Activated CD4-positive, alpha-beta T cell treated with anti-CD3 and anti-CD28 coated beads, Interleukin-10, Interleukin-2, amounts not matched to agents 100 ng/mL and 50 ng/mL, durations not matched to agents 16 hours and 8 hours (primary cell): ENCODE measurements at regions not wholly inside any gene's neighbourhood (a gene's known extent, or its start where the extent isn't known, plus 50 kb on each side); places are given as distances from the start of the nearest gene placed in this dataset.
"Not testable (repeated sequence)": the region's sequence is repeated elsewhere in the genome, so short reads cannot be mapped to it uniquely, and the experiment has no call there.

ENCODE experiments used
- DNase-seq: peaks from one replicate; pipeline ENCODE4 v3.0.0-alpha.2; 2020

DNA sequence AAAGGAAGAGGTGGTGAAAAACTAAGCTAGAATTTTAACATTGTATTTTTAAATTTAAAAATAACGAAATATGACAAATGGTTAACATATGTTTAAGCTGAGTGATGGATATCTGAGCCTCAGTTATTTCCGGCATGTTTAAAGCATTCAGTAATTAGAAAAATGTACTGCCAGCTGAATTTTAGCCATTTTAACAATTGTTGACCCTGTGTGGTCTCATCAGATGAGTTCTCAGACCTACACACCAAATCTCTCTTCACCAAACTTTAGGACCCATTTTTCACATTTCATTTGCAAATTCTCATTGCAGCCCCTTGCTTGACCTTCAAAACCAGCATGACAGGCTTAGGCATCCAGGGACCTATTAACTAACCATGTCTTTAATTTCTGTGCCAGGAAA lies 91.5 kb upstream of the RGPD4 start:
- no peak for DNase-seq

DNA sequence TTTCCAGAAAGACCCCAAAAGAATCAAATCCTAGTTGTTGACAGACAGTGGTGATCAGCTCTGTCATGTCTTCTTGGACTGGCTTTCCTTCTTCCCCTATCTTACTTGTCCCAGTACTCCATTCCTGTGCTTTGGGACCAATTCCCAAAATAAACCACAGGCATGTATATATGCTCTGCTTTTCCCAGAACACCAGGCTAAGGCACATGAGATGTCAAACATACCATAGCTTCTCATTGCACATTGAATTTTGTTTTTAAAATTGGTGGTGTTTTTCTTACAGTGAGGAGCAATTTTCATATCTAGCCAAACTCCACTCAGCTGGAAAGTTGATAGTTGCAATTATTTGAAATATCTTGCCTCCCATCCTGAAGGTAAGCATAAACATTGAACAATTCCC lies 88.9 kb upstream of the RGPD4 start:
- DNase-seq = no peak

DNA sequence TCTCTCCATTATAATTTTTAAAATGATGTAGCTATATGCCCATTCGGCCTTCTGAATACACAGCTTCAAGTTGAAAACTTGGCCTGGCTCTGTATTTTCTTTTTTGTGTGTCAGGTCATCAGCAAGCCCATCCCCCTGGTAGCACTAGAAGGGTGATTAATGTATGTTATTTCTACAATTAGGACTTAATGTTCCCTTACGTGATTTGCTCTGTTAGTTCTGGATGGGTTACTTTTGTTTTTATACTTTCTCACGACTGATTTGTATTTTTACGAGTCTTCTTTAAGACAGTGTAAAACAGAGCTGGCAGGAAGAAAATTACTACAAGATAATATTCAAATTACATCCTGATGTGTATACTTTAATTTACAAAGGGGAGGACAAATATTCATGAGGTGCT lies 88.4 kb upstream of the RGPD4 start:
- no peak for DNase-seq

GRCh38 chr2:107740300-107740699 lies 86.4 kb upstream of the RGPD4 start:
- no peak for DNase-seq

DNA sequence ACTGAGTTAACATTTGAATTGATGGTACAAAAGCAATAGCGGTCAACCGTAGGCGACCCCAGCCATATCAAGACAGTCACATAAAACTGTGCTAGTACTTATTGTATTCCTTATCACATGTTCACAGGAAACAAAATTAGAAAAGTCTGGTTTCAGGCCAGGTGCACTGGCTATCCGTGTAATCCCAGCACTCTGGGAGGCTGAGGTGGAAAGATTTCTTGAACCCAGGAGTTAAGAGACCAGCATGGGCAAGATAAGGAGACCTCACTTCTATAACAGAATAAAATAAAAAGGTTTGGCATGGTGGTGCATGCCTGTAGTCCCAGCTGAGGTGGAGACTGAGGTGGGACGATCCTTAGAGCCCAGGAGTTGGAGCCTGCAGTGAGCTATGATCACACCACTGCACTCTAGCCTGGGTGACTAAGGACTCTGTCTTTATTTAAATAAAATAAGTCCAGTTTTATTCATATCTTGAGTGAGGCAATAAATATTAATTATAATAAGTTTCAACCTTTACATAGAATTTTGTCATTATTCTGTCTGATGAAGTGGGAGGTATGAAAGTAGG lies 84.1 kb upstream of the RGPD4 start:
- no peak for DNase-seq

DNA sequence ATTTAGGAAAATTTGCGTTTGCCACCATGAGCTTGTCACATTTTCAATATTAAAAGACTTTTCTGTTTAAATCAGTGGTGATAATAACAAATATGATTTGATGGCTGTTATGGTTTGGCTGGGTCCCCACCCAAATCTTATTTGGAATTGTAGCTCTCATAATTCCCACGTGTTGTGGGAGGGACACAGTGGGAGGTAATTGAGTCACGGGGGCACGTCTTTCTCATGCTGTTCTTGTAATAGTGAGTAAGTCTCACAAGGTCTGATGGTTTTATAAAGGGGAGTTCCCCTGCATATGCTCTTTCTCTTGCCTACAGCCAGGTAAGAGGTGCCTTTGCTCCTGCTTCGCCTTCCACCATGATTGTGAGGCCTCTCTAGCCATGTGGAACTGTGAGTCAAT lies 83.4 kb upstream of the RGPD4 start:
- DNase-seq = no peak

DNA sequence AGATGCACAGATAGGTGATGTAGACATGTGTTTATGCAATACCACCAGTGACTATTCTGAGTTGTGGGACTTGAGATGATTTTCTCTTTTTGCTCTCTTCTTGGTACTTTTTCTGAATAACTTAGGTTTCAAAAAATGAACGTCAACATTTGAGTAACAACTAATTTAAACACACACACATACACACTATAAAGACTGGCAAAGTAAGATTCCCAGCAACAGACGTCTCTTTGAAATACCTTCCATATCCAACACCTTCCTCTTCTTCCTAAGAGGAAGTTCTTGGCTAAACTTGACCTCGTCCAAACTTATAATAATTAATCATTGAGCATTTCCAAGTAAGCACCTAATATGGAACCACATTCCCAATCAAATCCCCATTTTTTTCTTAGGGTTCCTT lies 81.6 kb upstream of the RGPD4 start:
- no peak for DNase-seq

- not testable (repeated sequence) for DNase-seq
Observed at GRCh38 chr2:107746552-107747198, 80.0 kb upstream of the RGPD4 start.

DNA sequence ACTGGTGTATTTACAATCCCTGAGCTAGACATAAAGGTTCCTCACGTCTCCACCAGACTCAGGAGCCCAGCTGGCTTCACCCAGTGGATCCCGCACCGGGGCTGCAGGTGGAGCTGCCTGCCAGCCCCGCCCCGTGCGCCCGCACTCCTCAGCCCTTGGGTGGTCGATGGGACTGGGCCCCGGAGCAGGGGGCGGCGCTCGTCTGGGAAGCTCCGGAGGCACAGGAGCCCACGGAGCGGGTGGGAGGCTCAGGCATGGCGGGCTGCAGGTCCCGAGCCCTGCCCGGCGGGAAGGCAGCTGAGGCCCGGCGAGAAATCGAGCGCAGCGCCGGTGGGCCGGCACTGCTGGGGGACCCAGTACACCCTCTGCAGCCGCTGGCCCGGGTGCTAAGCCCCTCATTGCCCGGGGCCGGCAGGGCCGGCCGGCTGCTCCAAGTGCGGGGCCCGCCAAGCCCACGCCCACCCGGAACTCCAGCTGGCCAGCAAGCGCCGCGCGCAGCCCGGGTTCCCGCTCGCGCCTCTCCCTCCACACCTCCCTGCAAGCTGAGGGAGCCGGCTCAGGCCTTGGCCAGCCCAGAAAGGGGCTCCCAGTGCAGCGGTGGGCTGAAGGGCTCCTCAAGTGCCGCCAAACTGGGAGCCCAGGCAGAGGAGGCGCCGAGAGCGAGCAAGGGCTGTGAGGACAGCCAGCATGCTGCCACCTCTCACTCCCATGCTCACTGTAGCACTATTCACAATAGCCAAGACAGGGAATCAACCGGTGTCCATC lies 79.3 kb upstream of the RGPD4 start:
- not testable (repeated sequence) for DNase-seq

DNA sequence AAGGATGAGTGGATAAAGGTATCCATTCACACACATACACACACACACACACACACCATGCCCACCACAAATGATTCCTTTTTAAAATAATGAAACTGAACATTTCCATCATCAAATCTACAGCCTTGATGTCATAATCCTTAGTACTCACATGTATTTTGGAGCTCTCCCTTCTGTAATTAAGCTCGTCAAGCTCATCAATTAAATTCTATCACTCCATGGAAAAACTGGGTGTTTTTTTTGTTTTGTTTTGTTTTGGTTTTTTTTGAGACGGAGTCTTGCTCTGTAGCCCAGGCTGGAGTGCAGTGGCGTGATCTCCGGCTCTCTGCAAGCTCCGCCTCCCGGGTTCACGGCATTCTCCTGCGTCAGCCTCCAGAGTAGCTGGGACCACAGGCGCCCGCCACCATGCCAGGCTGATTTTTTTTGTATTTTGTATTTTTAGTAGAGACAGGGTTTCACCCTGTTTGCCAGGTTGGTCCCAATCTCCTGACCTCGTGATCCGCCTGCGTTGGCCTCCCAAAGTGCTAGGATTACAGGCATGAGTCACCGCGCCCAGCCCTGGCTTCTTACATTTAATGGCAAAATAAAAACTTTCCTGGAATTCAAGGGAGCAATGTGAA lies 78.6 kb upstream of the RGPD4 start:
- DNase-seq = no peak

DNA sequence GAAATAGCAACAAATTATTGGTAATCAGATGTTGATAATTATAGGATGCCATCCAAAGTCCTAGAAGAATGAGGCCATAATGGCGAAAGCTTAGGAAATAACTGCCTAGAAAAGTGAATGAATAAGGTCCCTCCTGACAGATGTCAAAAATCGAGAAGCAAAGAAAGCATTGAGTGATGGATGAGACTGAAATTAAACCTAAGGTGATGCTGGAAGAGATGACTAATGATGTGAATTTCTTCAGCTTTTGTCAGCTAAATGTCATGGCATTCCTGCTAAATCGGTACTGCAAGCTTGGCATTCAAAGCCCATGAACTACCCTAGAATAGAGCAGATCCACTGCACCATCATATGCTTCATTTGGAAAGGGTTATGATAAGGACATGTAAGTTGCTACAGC lies 74.8 kb upstream of the RGPD4 start:
- DNase-seq = no peak

- not testable (repeated sequence) for DNase-seq
Observed at GRCh38 chr2:107753806-107754205, 72.9 kb upstream of the RGPD4 start.

DNA sequence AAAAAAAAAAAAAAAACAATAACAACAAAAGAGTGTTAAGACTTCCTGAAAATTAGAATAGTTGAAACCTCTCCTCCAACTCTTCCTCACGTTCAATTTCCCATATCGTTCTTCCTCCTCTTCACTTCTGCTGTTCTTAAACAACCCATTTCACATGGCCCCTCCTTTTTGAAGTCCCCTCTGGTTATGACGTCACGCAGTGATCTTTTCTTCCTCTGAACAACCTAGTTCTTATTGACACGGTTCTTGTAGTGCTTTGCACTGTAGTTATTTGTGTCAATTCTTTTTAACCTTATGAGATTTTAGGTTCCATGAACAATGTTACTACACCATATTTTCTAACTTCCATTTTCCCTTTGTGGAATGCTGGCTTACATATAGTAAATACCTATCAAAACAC lies 69.5 kb upstream of the RGPD4 start:
- DNase-seq = no peak

- no peak for DNase-seq
Observed at GRCh38 chr2:107760620-107761364, 65.9 kb upstream of the RGPD4 start.

- DNase-seq = no peak
Observed at GRCh38 chr2:107772353-107772752, 54.3 kb upstream of the RGPD4 start.

DNA sequence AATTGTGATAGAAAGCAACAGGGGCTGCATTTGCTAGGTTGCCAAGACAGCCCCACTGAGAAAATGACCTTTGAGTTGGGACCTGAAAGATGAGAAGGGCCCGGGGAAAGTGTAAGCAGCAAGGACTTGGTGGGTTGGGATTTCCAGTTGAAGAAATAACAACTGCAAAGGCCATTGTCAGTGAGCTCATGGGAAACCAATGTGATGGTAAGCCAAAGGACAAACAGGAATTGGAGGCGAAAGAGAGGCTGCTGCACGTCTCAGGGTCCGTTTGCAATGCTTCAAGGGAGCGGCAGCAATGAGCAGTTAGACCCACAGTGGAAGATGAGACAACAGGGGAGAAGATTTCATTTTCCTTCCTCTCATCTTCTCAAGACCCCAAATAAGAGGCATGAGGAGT lies 51.5 kb upstream of the RGPD4 start:
- no peak for DNase-seq

DNA sequence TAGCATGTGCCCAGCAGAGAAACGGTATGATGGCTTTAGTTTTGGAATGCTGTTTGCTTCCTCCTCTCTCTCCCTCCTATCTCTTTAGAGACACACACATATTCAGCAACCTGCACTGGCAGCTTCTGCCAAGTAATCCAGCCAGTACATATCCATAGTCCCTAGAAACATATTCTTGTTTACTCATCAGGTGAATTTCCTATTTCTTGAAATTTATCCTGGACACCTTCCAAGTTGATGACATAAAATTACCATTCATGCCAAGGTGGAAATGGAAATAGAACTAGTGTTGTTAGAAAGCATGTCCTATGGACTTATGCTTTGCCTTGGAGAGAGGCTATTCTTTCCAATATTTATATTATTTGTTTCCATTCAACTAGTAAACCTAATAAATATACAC lies 50.9 kb upstream of the RGPD4 start:
- DNase-seq = no peak

DNA sequence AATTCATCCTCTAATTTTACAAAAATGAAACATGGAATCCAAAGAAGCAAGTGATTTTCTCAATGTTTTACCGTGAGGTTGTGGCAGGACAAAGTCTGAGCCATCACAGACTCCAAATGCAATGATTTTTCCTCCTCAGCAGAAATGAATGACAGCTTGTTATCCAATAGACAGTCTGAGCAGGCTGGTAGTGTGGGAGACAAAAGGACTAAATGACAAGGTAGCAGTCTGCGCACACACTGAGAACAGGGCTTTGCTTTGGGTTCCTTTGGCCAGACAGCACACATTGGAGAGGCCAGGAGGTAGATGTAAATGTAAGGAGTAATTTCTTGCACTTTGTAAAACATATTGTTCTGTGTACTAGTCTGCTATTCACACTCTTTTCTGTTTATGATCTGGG lies 50.3 kb upstream of the RGPD4 start:
- no peak for DNase-seq
